SK-N-MC (cell line): ENCODE measurements at regions not wholly inside any gene's neighbourhood (a gene's known extent, or its start where the extent isn't known, plus 50 kb on each side); places are given as distances from the start of the nearest gene placed in this dataset.

Experiments
- EZH2 ChIP-seq: fragments of 200-600 bp; sonication (generic); IDR thresholded peaks from one replicate; pipeline ENCODE4 v1.6.1; 2017; ENCODE audit warnings: antibody characterized with exemption
- POLR2AphosphoS5 ChIP-seq: IDR thresholded peaks from 2 replicates; pipeline ENCODE4 v1.6.1; 2012; ENCODE audit warnings: mild to moderate bottlenecking, low read depth, low read length, borderline replicate concordance

DNA sequence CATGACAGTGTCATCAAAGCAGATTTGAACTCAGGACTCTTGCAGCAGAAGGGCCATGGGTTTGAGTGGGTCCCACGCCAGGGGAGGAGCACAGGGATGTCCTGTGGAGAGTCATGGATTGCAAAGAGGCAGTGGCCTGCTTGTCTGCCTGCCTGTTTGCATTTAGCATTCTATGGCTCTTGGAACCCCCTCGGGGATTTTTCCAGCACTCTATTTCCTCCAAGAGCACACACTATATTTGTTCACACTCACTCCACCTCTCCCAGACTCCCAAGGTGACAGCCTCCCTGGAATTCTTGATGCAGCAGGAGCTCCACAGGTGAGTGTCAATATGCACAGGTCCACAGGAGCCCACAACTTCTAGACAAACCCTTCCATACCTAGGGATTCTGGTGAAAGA, 73.1 kb upstream of the LRRN2 start:
- TF ChIP-seq EZH2 (no peak), POLR2AphosphoS5 (no peak)
